ENCODE measurements at regions not wholly inside any gene's neighbourhood (a gene's known extent, or its start where the extent isn't known, plus 50 kb on each side); places are given as distances from the start of the nearest gene placed in this dataset.

DNA sequence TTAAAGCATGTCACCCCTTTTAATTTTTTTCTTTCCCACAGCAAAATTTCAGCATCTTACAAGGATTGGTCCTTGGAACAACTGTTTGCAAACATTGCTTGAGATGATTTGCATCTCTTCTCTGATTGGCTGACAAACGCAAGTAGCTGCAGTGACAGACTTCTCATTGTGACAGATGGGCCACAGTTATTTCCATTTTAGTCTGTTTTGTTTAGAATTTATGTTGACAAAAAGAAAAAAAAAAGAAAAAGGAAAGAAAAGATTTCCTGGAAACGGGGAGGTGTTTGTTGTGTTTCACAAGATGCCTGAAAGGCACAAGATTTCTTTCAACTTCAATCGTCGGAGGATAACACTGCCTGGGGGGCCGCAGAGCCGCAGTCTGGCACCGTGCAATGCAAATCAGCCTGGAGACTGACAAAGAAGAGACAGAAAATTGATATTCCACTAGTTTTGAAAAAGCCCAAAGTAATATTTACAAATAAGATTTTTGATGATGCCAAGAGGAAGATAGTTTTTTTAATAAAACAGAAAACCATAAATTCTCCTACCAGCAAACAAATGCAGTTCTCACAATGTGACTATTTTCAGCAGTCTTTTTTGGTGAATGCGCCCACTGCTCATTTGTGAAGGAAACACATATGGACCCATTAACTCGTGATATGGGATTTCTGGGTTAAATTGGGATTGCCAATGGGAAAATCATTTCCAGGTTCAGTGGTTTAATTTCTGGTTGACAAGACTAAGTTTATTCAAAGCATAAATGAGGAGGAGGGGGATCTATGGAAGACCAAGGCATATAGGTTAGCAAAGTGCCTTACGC lies 296.2 kb upstream of the SMIM21 start:
- TF ChIP-seq POLR2A (IDR thresholded peaks at IDR 0.05) (no peak), CTCF (IDR thresholded peaks at IDR 0.05 in 4 of 5, conservative IDR thresholded peaks at IDR 0.05 in 1 of 5) (no peak)
